NOMO-1 (cell line): ENCODE measurements at regions not wholly inside any gene's neighbourhood (a gene's known extent, or its start where the extent isn't known, plus 50 kb on each side); places are given as distances from the start of the nearest gene placed in this dataset.
"Not testable (repeated sequence)": the region's sequence is repeated elsewhere in the genome, so short reads cannot be mapped to it uniquely, and the experiment has no call there.

Experiments
- DNase-seq, 2 experiments: peaks; one replicate each; lab custom pipeline; 2025; ENCODE audit not compliant: unreplicated experiment in 2 of 2; lab: John Stamatoyannopoulos, UW

- no peak for DNase-seq
Observed at GRCh38 chr1:60893136-60893930, 189.0 kb upstream of the NFIA start.

- DNase-seq = no peak
Observed at GRCh38 chr1:60891765-60892164, 190.6 kb upstream of the NFIA start.

DNA sequence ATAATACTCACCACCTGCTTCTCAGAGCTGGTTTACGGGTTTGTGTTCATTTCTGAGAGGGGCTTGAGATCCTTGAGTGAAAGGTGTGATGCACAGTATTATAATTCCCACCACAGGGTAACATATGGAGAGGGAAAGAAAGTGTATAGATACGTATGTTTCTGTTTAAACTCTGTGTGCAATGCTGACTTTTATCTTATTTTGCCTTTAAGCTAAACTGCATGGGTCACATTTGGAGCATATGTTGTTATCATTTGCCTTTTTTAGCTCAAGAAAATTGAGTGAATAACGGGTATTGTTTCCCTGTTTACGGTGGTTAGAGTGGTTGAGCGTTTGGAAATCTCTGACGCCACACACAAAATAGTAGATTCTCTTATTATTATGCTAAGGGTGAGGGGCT is 191.1 kb upstream of the NFIA start:
- no peak for DNase-seq

- peak in 1 of 2 experiments; percentile 18 for DNase-seq
Observed at GRCh38 chr1:60890664-60891063, 191.7 kb upstream of the NFIA start.

DNA sequence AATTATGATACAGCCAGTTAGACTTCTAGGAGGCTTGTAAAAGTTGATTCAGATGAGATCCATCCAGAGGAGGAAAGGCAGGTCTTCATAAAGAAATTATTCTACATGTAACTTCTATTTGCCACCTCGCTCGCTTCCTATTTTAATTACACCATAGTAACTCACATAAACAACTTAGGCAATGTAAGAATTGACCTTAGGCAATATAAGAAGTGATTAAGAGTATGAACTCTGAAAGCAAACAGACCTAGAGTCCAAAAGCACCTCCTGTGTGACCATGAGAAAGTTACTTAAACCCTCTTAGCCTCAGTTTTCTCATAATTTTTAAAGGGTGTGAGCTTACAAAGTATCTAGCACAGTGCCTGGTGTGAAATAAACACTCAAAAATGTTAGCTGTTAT is 192.7 kb upstream of the NFIA start:
- DNase-seq = no peak

DNA sequence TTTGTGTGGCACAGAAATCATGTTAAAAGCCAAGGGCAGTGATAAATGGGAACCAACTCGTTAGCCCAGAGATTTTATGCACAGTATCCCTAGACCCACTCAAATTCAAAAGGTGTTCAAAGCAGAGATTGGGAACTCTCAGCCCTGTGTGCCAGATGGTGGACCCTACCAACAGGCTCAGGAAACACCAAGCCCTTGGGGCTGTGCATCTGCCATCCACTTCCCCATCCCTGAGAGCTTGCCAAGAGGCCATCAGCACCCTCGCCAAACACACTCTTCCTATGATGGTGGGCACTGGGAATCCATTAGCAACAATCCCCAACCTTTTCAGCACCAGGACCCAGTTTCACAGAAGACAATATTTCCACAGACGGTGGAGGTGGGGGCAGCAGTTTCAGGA is 194.2 kb upstream of the NFIA start:
- no peak for DNase-seq

GRCh38 chr1:60886793-60887331 is 195.5 kb upstream of the NFIA start:
- no peak for DNase-seq

DNA sequence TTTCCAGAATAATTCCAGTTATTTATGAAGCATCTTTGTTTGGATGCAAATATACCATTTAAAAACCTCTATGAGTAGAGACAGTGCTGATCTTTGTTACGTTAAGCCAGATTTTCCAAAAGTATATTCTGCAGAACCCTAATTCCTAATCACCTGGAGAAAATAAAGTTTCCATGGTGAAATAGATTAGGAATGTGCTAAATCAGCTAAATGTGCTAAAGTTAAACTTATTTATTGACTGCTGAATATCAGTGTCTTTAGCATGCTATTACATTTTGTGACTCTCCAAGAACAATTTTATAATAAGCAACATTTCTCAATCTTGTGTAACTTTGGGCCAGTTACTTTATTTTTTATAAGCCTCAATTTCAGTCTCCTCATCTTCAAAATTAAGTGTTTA is 196.3 kb upstream of the NFIA start:
- DNase-seq = no peak

- no peak for DNase-seq
Observed at GRCh38 chr1:60880202-60880601, 202.2 kb upstream of the NFIA start.

GRCh38 chr1:60878323-60878722 is 204.0 kb upstream of the NFIA start:
- DNase-seq = no peak

DNA sequence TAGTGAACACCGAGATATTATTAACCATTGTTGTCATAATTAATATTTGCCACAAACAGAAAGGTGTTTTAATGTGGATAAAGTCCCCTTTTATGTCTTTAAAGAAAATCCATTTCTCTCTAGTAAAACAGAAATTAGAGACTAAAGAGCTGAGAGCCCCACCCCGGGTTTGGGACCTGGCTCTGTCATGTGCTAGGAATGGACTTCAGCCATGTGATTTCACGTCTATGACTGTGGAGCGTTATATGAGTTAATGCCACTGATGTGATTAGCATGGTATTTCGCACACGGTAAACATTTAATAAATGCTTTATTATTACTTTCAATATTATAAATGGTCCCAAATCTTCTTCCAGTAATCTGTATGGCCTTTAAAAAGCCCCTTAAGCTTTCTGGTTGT is 205.0 kb upstream of the NFIA start:
- DNase-seq = no peak

DNA sequence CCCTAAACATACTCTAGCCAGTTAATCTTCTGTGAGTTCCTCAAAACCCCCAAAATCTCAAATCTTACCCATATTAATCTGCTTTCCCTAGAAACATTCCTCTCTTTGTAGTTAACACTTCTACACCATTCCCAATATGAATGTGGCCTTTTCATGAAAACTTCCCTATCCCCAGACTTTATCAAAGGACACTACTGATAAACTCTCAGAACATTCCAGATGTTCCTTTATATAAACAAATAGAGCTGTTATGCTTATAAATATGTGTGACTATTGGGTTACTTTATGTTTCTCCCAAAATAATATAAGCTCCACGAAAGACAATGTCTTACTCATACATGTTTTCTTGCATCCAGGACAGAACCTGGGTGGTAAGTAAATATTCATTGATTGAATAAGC is 205.4 kb upstream of the NFIA start:
- DNase-seq = no peak

DNA sequence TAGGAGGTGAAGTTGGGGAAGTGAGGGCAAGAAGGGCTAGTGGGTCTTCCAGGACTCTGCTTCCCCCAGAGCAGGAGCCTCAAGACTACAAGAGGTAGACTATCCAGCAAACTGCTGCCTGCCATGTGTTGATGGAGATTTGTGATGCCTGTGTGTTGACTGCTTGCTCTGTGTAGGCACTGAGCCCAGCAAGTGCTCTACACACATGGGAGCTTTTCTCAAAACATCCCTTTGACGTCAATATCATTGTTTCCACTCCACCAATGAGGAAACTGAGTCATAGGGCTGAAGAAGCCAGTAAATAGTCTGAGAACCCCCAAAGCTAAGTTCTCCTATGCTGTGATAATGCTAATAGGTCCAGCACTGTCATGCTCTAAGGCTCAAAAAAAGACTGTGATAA is 207.2 kb upstream of the NFIA start:
- DNase-seq = no peak

DNA sequence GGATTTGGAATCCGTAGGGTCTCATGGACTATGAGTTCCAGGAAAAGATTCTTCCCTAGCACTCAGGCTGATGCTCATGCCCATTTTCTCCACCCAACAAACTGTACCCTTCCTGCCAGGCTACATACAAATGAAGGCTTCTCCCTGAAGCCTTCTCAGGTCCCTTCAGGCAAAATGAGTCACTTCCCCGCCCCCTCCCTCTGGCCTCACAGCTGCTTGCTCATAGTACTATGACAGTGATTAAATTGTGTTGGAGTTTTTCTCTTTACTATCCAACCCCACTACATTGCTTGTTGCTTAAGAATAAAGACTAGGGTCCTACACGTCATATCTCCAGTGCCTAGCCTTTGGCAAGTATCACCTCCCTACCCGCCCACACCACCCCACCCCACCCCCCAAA is 207.6 kb upstream of the NFIA start:
- DNase-seq = no peak

DNA sequence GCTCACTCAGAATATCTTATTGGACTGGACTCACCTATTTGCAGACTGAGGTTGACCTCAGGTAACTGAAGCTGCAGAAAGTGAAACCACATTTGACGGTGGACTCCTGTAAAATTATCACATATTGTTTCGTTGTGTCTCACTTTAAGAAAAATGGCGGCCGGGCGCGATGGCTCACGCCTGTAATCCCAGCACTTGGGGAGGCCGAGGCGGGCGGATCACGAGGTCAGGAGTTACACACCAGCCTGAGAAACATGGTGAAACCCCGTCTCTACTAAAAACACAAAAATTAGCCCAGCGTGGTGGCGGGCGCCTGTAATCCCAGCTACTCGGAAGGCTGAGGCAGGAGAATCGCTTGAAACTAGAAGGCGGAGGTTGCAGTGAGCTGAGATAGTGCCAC is 209.0 kb upstream of the NFIA start:
- not testable (repeated sequence) for DNase-seq

DNA sequence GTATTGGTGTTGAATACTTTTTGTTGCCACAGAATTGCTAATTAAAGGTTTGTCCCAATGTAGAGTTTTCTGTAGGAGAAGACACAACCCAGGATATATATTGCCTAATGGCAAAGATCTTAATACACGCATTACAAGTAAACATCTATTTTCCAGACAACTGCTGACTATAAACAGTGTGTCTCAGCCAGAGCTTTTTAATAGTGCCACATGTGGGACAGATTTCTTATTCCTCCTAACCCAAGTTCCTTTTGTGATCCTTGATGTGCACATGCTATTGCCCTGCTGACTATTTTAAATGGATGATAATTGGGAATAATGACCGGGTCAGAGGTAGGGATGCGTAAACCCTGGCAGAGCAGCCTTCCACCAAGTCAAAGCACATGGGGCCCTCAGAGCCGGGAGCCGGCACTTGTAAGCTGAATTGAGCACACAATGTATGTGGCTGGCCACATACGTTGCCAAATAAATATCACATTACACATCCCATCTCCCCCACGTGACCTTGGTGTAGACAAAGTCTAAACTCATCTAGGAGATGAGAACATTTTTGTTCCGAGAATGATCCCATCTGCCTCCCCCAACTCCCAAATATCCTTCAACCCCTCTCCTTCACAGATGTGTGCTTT is 209.8 kb upstream of the NFIA start:
- no peak for DNase-seq

DNA sequence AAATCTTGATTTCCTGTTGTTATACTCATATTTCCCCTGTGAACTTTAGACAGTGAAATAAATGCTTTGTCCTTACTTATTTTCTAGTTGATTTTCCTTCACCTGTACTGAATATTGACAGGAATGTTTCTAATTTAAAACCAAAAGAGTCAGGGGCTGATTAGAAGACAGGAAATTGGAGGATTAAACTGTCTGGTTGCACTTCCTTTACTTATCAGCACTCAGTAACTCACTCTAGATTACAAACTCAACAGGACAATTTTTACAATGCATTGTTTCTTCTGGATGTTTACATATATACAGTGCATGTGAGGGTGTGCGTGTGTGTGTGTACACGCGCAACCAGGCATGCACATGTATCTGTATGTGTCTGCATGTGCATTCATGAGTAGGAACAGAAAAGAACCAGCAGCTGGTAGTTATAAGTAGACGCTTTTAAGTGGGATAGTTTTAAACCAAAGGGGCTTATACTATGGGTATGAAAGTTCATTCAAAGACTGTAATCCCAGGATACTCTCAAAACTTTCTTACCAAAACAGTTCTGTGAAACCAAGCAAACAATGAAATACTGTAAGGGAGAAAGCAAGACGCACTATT is 212.0 kb upstream of the NFIA start:
- DNase-seq = peak in 1 of 2 experiments; percentile 17

DNA sequence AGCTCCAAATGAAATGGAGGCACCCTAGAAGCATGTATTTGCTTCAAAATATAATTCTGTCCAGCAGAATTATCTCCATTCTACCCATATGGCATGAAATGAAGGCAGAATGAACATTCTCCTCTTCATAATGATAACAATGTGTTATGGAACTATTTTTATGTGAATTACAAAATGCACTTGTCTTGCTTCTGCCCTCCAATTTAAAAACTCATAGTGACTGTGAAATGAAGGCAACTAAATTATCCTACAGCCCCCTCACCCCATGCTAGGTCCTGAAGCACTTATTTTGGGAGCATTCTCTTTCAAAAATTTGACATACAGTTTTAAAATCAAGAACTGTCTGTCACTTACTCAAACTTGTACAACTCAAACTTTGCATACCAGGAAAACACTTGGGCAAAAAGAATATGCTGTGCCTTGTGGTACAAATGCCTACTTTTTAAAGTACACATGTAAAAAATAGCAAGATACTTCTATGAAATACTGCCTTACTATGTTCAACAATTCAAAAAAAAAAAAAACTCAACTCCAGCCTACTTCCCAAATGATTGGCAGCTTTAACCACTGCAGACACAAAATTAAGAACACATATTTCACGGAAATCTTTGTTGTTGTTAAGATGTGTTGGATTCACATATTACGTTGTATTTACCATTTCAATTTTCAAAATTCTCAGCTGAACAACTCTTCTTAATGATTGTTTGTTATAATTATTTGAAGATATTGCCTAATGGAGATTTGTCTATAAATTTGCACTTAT is 213.3 kb upstream of the NFIA start:
- no peak for DNase-seq

- no peak for DNase-seq
Observed at GRCh38 chr1:60867782-60868181, 214.6 kb upstream of the NFIA start.

DNA sequence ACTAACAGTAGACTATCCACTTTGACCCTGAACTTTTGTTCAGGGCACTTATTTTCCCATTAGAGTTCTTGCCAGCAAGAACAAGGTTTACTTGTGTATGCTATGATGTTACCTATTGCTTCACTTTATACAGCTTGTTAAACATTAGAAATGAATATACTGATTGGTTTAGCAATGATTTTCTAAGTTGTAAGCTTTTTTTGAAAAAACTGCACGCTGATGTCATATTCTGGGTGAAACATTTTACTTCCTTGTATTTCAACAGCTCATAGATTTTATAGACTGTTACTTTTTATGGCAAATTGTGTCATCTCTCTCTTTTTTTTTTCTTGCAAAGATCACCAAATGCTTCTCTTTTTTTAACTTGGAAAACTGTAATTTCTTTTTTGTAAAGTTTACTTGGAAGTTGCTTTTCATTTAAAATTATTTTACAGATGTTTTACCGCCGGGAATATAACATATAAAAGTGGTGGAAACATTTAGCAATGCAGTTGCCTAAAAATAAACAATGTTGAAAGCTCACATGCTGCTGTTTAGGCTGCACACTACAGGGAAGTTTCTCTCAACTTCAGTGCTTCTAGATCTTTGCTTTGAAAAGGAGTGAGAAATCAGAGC is 215.3 kb upstream of the NFIA start:
- DNase-seq = peak; percentile 32 to 77
